ENCODE measurements at regions not wholly inside any gene's neighbourhood (a gene's known extent, or its start where the extent isn't known, plus 50 kb on each side); places are given as distances from the start of the nearest gene placed in this dataset.

DNA sequence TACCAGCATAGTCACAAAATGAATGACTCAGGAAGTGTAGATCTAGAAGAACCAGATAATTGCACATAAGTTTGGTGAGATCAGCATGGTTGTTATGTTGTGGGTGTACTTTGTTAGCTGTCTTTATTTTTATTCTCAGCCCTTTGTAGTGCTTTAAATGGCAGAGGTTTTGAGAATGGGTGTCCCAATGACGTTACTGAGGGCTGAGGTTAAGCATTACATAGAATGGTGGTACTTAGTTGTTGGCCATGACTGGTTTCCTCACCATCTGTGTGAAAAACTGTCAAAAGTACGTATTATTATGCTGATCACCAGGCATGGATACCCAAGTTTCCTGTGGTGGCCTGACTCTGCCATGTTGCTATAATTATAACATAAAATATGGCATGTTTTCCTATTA, 165.8 kb downstream of the UBE2E3 start:
- H2AFZ ChIP-seq (ENCODE audit: low read length, unreplicated experiment): no peak overlapping the region
- H3K4me1 ChIP-seq (ENCODE audit: control insufficient read depth, insufficient read depth, low read length, unreplicated experiment): peaks cover 6% of the 10 kb centered on the region
- H3K79me2 ChIP-seq (ENCODE audit: control insufficient read depth, insufficient read depth, low read length, unreplicated experiment): no peaks in the 10 kb centered on the region
- no peaks in the 10 kb centered on the region for H3K27me3 ChIP-seq (ENCODE audit: insufficient read depth, low read length)
- H3K27ac ChIP-seq (ENCODE audit: low read depth, low read length): no peak overlapping the region
- no peaks in the 10 kb centered on the region for H3K36me3 ChIP-seq (ENCODE audit: insufficient read depth, low read length)
- H3K4me3 ChIP-seq (ENCODE audit: low read depth, low read length): no peak overlapping the region

DNA sequence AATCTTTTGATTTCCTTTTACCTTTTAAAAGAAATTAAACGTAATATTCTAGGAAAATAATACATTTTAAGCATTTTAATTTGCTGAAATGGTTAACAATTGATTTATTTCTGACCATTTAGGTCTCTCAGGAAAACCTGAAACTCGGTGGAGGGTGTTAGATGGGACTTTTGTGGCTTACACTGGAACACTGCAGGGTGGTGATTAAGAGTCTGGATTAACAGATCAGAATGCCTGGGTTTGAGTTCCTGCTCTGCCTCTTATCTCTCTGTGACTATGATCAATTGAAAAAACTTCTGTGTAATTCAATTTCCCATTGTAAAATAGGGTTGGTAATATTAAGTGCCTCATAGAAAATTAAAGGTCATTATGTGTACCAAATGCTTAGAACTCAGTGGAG, 168.7 kb downstream of the UBE2E3 start:
- H3K36me3 ChIP-seq (ENCODE audit: insufficient read depth, low read length): no peaks in the 10 kb centered on the region
- no peak overlapping the region for H2AFZ ChIP-seq (ENCODE audit: low read length, unreplicated experiment)
- no peaks in the 10 kb centered on the region for H3K79me2 ChIP-seq (ENCODE audit: control insufficient read depth, insufficient read depth, low read length, unreplicated experiment)
- no peak overlapping the region for H3K4me3 ChIP-seq (ENCODE audit: low read depth, low read length)
- no peaks in the 10 kb centered on the region for H3K27me3 ChIP-seq (ENCODE audit: insufficient read depth, low read length)
- no peak overlapping the region for H3K27ac ChIP-seq (ENCODE audit: low read depth, low read length)
- no peaks in the 10 kb centered on the region for H3K4me1 ChIP-seq (ENCODE audit: control insufficient read depth, insufficient read depth, low read length, unreplicated experiment)

DNA sequence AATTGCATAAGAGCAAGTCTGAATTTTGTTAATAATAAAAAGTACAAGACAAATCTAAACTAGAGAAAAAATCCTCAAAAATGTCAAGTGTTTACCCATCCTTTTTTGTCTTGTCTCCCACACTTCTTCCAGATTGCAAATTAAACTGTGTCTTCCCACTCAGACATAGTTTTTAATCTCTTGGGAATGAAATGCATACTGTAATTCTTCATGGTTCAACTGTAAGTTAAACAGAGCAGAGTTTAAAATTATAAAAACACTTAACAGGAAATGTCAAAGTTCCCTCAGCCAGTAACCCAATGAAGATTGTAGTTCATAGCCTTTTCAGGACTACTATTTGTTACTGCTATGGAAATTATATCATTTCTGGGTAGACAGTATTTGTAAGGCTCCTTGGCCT, 171.8 kb downstream of the UBE2E3 start:
- no peak overlapping the region for H3K4me3 ChIP-seq (ENCODE audit: low read depth, low read length)

DNA sequence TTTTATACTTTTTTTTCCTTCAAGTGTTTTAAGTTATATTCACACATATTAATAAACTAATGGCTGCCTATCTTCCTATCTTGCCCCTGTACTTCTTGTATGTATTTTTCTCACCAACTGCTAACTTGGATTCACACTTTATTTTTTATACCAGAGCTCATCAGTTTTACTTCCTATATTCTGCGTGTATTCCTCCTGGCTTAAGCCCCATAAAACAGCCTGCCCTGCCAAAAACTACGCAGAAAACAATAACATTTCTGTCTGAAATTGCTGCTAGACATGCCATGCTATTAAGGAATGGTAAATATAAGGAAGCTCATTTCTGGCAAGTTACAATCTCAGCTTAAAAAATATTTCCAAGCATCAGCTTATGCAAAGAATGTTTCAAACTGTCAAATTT, 172.3 kb downstream of the UBE2E3 start:
- H3K79me2 ChIP-seq (ENCODE audit: control insufficient read depth, insufficient read depth, low read length, unreplicated experiment): no peaks in the 10 kb centered on the region
- H3K27ac ChIP-seq (ENCODE audit: low read depth, low read length): no peak overlapping the region
- peak overlapping the region; percentile 48 for H2AFZ ChIP-seq (ENCODE audit: low read length, unreplicated experiment)

More for the DNA sequence above, 171.8 kb downstream of the UBE2E3 start:
- H3K4me1 ChIP-seq (ENCODE audit: control insufficient read depth, insufficient read depth, low read length, unreplicated experiment): no peaks in the 10 kb centered on the region
- no peaks in the 10 kb centered on the region for H3K36me3 ChIP-seq (ENCODE audit: insufficient read depth, low read length)
- no peaks in the 10 kb centered on the region for H3K79me2 ChIP-seq (ENCODE audit: control insufficient read depth, insufficient read depth, low read length, unreplicated experiment)
- H3K27me3 ChIP-seq (ENCODE audit: insufficient read depth, low read length): no peaks in the 10 kb centered on the region
- H3K27ac ChIP-seq (ENCODE audit: low read depth, low read length): no peak overlapping the region
- H2AFZ ChIP-seq (ENCODE audit: low read length, unreplicated experiment): peak overlapping the region; percentile 48

DNA sequence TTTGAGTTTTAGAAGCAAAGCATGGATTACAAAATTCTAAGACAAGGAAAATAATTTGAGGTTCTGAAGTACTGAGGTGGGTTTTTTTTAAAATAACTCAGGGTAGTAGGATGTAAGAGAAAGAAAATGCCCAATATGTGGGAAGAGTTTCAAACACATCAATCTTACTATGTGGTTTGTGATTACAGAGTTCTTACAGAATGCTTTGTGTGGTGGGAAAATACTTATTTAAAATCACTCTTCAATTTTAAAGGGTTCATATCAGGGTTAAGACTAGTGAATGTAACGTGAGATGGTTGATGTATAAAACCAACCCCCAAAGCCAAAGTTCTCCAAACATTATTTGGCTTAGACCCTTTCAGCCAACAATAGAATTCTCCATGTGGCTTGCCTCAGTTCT, 173.5 kb downstream of the UBE2E3 start:
- Histone ChIP-seq H3K27me3 (ENCODE audit: insufficient read depth, low read length) (no peaks in the 10 kb centered on the region), H3K79me2 (ENCODE audit: control insufficient read depth, insufficient read depth, low read length, unreplicated experiment) (no peaks in the 10 kb centered on the region), H3K4me1 (ENCODE audit: control insufficient read depth, insufficient read depth, low read length, unreplicated experiment) (no peaks in the 10 kb centered on the region), H2AFZ (ENCODE audit: low read length, unreplicated experiment) (no peak overlapping the region), H3K4me3 (ENCODE audit: low read depth, low read length) (no peak overlapping the region), H3K27ac (ENCODE audit: low read depth, low read length) (no peak overlapping the region), H3K36me3 (ENCODE audit: insufficient read depth, low read length) (no peaks in the 10 kb centered on the region)

More for the DNA sequence above, 172.3 kb downstream of the UBE2E3 start:
- no peaks in the 10 kb centered on the region for H3K4me1 ChIP-seq (ENCODE audit: control insufficient read depth, insufficient read depth, low read length, unreplicated experiment)
- H3K4me3 ChIP-seq (ENCODE audit: low read depth, low read length): no peak overlapping the region
- H3K27me3 ChIP-seq (ENCODE audit: insufficient read depth, low read length): no peaks in the 10 kb centered on the region
- no peaks in the 10 kb centered on the region for H3K36me3 ChIP-seq (ENCODE audit: insufficient read depth, low read length)

DNA sequence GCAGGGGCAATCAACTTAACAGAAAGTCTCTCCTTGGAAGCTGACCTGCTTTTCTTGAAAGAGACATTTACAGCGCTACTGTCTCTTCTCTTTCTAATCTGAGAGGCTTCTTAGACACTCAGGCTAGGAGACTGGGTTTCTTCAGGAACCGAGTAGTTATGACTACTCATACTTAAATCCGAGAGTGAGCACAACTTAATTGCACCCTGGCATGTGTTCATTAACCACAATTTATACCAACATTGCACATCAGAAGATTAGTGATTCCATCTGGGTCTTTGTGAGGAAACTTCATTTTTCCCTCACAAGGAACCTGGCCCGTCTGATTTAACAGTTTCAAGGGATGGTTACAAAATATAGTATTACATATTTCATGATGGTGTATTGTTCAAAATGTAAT, 176.9 kb downstream of the UBE2E3 start:
- Histone ChIP-seq H3K4me1 (ENCODE audit: control insufficient read depth, insufficient read depth, low read length, unreplicated experiment) (no peaks in the 10 kb centered on the region), H3K27me3 (ENCODE audit: insufficient read depth, low read length) (no peaks in the 10 kb centered on the region), H3K27ac (ENCODE audit: low read depth, low read length) (no peak overlapping the region), H3K79me2 (ENCODE audit: control insufficient read depth, insufficient read depth, low read length, unreplicated experiment) (no peaks in the 10 kb centered on the region), H2AFZ (ENCODE audit: low read length, unreplicated experiment) (no peak overlapping the region), H3K4me3 (ENCODE audit: low read depth, low read length) (no peak overlapping the region), H3K36me3 (ENCODE audit: insufficient read depth, low read length) (no peaks in the 10 kb centered on the region)

DNA sequence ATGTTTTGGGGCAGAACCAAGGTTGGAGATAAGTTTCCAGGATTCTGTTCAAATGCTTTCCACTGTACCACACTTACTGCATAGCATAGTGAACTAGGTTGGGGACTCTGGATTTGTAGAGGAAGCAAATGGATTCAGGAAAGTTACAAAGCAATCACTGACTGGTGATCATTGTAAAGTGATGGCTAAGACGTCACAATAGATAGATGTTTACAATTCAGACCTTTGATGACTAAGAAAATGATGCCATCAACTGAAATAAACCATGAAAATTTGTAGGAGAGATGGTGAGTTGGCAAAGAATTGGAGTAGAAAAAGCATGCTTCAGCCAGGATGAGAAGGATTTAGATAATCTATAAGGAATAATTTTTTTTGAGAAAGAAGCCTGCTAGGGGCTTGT, 178.0 kb downstream of the UBE2E3 start:
- H2AFZ ChIP-seq (ENCODE audit: low read length, unreplicated experiment): no peak overlapping the region
- H3K4me3 ChIP-seq (ENCODE audit: low read depth, low read length): no peak overlapping the region
- no peak overlapping the region for H3K27ac ChIP-seq (ENCODE audit: low read depth, low read length)
- H3K36me3 ChIP-seq (ENCODE audit: insufficient read depth, low read length): no peaks in the 10 kb centered on the region
- H3K27me3 ChIP-seq (ENCODE audit: insufficient read depth, low read length): no peaks in the 10 kb centered on the region
- H3K4me1 ChIP-seq (ENCODE audit: control insufficient read depth, insufficient read depth, low read length, unreplicated experiment): no peaks in the 10 kb centered on the region
- no peaks in the 10 kb centered on the region for H3K79me2 ChIP-seq (ENCODE audit: control insufficient read depth, insufficient read depth, low read length, unreplicated experiment)

DNA sequence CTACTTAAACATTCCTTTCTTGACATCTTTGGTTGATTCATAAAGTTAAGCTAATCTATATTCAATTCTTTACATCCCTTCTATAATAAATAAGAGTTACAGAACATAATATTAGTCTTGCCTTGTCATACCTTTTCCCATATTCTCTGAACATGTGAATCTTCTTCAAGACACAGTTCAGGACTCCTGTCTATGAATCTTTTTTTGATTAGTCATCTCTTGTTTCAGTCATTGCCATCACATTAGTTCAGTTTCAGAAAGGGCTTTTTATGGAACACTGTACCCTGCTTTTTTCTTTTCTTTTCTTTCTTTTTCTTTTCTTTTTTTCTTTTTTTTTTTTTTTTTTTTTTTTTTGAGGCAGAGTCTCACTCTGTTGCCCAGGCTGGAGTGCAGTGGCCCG, 181.2 kb downstream of the UBE2E3 start:
- H3K27me3 ChIP-seq (ENCODE audit: insufficient read depth, low read length): no peaks in the 10 kb centered on the region
- H3K4me3 ChIP-seq (ENCODE audit: low read depth, low read length): no peak overlapping the region
- H2AFZ ChIP-seq (ENCODE audit: low read length, unreplicated experiment): no peak overlapping the region
- H3K27ac ChIP-seq (ENCODE audit: low read depth, low read length): no peak overlapping the region
- no peaks in the 10 kb centered on the region for H3K36me3 ChIP-seq (ENCODE audit: insufficient read depth, low read length)
- H3K79me2 ChIP-seq (ENCODE audit: control insufficient read depth, insufficient read depth, low read length, unreplicated experiment): no peaks in the 10 kb centered on the region
- H3K4me1 ChIP-seq (ENCODE audit: control insufficient read depth, insufficient read depth, low read length, unreplicated experiment): no peaks in the 10 kb centered on the region

DNA sequence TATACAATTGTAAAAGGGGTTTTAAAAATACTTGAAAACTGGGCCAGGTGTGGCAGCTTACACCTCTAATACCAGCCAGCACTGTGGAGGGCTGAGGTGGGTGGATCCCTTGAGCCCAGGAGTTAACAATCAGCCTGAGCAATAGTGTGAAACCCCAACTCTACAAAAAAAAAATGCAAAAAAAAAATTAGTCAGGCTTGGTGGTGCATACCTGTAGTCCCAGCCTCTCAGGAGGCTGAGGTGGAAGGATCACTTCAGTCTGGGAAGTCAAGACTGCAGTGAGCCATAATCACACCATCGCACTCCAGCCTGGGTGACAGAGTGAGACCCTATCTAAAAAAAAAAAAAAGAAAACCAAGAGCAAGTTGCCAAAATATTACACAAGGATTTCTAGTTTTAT, 182.7 kb downstream of the UBE2E3 start:
- H3K4me1 ChIP-seq (ENCODE audit: control insufficient read depth, insufficient read depth, low read length, unreplicated experiment): no peaks in the 10 kb centered on the region

DNA sequence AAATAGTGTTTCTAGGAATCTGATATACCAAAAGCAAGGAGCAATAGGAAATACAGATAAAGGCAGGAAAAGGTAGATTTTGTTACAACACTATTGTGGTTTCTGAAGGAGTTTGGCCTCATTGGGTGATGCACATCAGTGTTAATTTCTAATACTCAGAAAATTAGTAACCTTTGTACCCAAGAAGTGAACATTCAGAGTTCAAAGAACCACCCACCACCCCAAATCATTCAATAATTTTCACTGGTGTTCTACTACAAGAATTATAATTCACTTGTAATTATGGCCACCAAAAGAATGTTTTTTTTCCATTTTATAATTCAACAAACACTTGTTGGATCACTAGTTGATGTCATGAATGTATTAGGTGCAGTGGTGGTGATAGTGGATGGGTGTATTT, 183.3 kb downstream of the UBE2E3 start:
- no peaks in the 10 kb centered on the region for H3K4me1 ChIP-seq (ENCODE audit: control insufficient read depth, insufficient read depth, low read length, unreplicated experiment)
- H3K27me3 ChIP-seq (ENCODE audit: insufficient read depth, low read length): no peaks in the 10 kb centered on the region
- H3K27ac ChIP-seq (ENCODE audit: low read depth, low read length): no peak overlapping the region
- H2AFZ ChIP-seq (ENCODE audit: low read length, unreplicated experiment): no peak overlapping the region
- no peaks in the 10 kb centered on the region for H3K79me2 ChIP-seq (ENCODE audit: control insufficient read depth, insufficient read depth, low read length, unreplicated experiment)
- H3K36me3 ChIP-seq (ENCODE audit: insufficient read depth, low read length): no peaks in the 10 kb centered on the region
- no peak overlapping the region for H3K4me3 ChIP-seq (ENCODE audit: low read depth, low read length)

More for the DNA sequence above, 182.7 kb downstream of the UBE2E3 start:
- H3K27me3 ChIP-seq (ENCODE audit: insufficient read depth, low read length): no peaks in the 10 kb centered on the region
- H3K4me3 ChIP-seq (ENCODE audit: low read depth, low read length): no peak overlapping the region
- H2AFZ ChIP-seq (ENCODE audit: low read length, unreplicated experiment): no peak overlapping the region
- no peaks in the 10 kb centered on the region for H3K79me2 ChIP-seq (ENCODE audit: control insufficient read depth, insufficient read depth, low read length, unreplicated experiment)
- H3K27ac ChIP-seq (ENCODE audit: low read depth, low read length): no peak overlapping the region
- H3K36me3 ChIP-seq (ENCODE audit: insufficient read depth, low read length): no peaks in the 10 kb centered on the region

DNA sequence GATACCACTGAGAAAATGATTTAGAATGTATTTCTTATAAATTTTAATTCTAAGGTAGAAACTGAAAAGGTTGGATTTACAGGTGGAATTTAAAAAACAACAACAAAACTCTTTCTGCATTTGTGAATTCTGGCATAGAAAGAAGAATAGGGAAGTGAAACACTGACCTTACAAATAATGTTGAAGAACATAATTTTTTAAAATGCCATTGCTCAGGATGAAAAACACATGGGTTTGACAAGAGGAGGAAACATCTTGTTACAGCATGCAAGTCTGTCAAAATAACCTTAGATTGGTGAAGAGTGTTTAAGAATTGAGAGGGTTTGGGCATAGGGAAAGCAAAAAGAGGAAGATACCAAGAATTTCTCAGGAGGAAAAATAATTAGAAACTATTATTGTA, 184.3 kb downstream of the UBE2E3 start:
- Histone ChIP-seq H3K27me3 (ENCODE audit: insufficient read depth, low read length) (no peaks in the 10 kb centered on the region), H3K36me3 (ENCODE audit: insufficient read depth, low read length) (no peaks in the 10 kb centered on the region), H3K27ac (ENCODE audit: low read depth, low read length) (no peak overlapping the region), H2AFZ (ENCODE audit: low read length, unreplicated experiment) (no peak overlapping the region), H3K4me3 (ENCODE audit: low read depth, low read length) (no peak overlapping the region), H3K4me1 (ENCODE audit: control insufficient read depth, insufficient read depth, low read length, unreplicated experiment) (no peaks in the 10 kb centered on the region), H3K79me2 (ENCODE audit: control insufficient read depth, insufficient read depth, low read length, unreplicated experiment) (no peaks in the 10 kb centered on the region)
